ENCODE measurements at regions not wholly inside any gene's neighbourhood (a gene's known extent, or its start where the extent isn't known, plus 50 kb on each side); places are given as distances from the start of the nearest gene placed in this dataset.

DNA sequence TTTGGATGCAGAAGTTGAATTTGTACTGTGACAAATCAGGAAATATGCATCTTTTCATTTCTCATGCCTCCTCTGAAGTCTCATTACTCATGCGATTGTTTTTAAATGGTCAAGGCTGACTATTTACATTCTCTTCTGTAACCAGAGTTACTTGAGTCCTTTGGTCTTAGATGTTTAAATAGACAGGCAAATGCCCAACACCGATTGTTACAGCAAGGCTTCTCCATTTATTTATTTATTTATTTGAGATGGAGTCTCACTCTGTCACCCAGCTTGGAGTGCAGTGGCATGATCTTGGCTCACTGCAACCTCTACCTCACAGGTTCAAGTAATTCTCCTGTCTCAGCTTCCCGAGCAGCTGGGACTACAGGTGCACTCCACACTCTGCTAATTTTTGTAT, 72.7 kb upstream of the SLC28A3 start:
- Mint-ChIP-seq H3K27ac (no peak overlapping the region), H3K27me3 (ENCODE audit: low read depth in 2 of 2) (peaks cover 0 to 4% of the 10 kb centered on the region in 2 donors), H3K36me3 (no peaks in the 10 kb centered on the region), H3K9me3 (no peaks in the 10 kb centered on the region), H3K4me3 (no peak overlapping the region), H3K4me1 (no peaks in the 10 kb centered on the region)
- WGBS (ENCODE audit: insufficient coverage) = 89% methylated on average over 2 of the region's 3 CpGs
- Histone ChIP-seq H3K27ac (ENCODE audit: low read length) (no peak overlapping the region), H3K9me3 (ENCODE audit: control insufficient read depth, insufficient read depth, low read length) (no peaks in the 10 kb centered on the region), H3K27me3 (ENCODE audit: control insufficient read depth, insufficient read depth, low read length) (no peaks in the 10 kb centered on the region), H3K4me3 (ENCODE audit: low read length) (no peak overlapping the region), H3K4me1 (ENCODE audit: control insufficient read depth, insufficient read depth, low read length) (no peaks in the 10 kb centered on the region), H3K36me3 (ENCODE audit: control insufficient read depth, insufficient read depth, low read length) (no peaks in the 10 kb centered on the region)
- DNase-seq (no peak), ATAC-seq (no peak)
- TF ChIP-seq CTCF (IDR thresholded peaks at IDR 0.05) = no peak
- intact Hi-C loops (cut with micrococcal nuclease) = no loop called here

DNA sequence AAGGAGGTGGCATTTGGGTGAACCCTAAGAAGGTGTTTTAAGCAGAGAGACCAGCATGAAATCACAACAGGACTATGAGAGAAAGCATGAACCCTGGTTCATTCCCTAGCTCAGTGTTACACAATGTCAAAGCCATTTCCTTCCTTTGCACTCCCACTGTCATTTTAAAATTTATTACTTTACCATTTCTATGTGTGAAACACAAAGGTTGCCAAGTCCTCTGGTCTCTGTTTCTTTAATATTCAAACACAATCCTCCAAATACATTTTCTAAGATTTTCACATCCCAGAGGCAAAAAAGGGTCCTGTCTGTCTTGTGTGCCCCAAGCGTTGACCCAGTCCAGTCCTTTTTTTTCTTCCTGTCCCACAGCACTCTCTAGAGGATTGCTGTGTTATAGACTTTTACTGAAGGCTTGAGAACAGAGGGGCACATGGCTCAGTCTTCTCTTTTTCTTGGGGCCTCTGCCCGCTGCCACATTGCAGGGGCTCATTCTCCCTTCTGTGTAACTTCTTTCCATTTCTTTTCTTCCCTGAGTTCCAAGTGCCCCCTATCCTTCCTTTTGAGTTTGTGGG, 78.6 kb upstream of the SLC28A3 start:
- Mint-ChIP-seq H3K27ac (peak overlapping the region in 1 of 2 donors; percentile 59), H3K4me1 (peaks cover 9 to 17% of the 10 kb centered on the region in 2 donors), H3K36me3 (no peaks in the 10 kb centered on the region), H3K4me3 (no peak overlapping the region), H3K27me3 (ENCODE audit: low read depth in 2 of 2) (peaks cover 0 to 4% of the 10 kb centered on the region in 2 donors), H3K9me3 (no peaks in the 10 kb centered on the region)
- intact Hi-C loops (cut with micrococcal nuclease) = loop anchor here (5.0 kb wide), 1 partner anchor 482 kb away; no protein-coding TSS in a partner anchor
- no peak overlapping the region for H3K27ac ChIP-seq (ENCODE audit: low read length)
- no peak overlapping the region for H3K4me3 ChIP-seq (ENCODE audit: low read length)
- no peaks in the 10 kb centered on the region for H3K36me3 ChIP-seq (ENCODE audit: control insufficient read depth, insufficient read depth, low read length)
- H3K27me3 ChIP-seq (ENCODE audit: control insufficient read depth, insufficient read depth, low read length) = no peaks in the 10 kb centered on the region
- H3K9me3 ChIP-seq (ENCODE audit: control insufficient read depth, insufficient read depth, low read length) = no peaks in the 10 kb centered on the region
- 25% methylated on average over 2 of the region's 2 CpGs for WGBS (ENCODE audit: insufficient coverage)
- ATAC-seq (peak in 2 of 3 donors; percentile 48 to 65), DNase-seq (no peak)
- peak; percentile 28 for TF ChIP-seq CTCF (IDR thresholded peaks at IDR 0.05)
- peaks cover 4% of the 10 kb centered on the region for H3K4me1 ChIP-seq (ENCODE audit: control insufficient read depth, insufficient read depth, low read length)

- Mint-ChIP-seq H3K27ac (no peak overlapping the region), H3K27me3 (ENCODE audit: low read depth in 2 of 2) (no peaks in the 10 kb centered on the region), H3K4me1 (peaks cover 0 to under 1% of the 10 kb centered on the region in 2 donors), H3K36me3 (no peaks in the 10 kb centered on the region), H3K4me3 (no peak overlapping the region), H3K9me3 (no peaks in the 10 kb centered on the region)
- 96% methylated on average over 2 of the region's 2 CpGs for WGBS (ENCODE audit: insufficient coverage)
- Histone ChIP-seq H3K27ac (ENCODE audit: low read length) (no peak overlapping the region), H3K27me3 (ENCODE audit: control insufficient read depth, insufficient read depth, low read length) (no peaks in the 10 kb centered on the region), H3K36me3 (ENCODE audit: control insufficient read depth, insufficient read depth, low read length) (no peaks in the 10 kb centered on the region), H3K4me1 (ENCODE audit: control insufficient read depth, insufficient read depth, low read length) (no peaks in the 10 kb centered on the region), H3K4me3 (ENCODE audit: low read length) (no peak overlapping the region), H3K9me3 (ENCODE audit: control insufficient read depth, insufficient read depth, low read length) (no peaks in the 10 kb centered on the region)
- no peak for DNase-seq
- no peak for TF ChIP-seq CTCF (IDR thresholded peaks at IDR 0.05)
- no peak for ATAC-seq
- intact Hi-C loops (cut with micrococcal nuclease) = no loop called here
Measured at GRCh38 chr9:84424931-84425330, 84.4 kb upstream of the SLC28A3 start.

- Mint-ChIP-seq H3K4me1 (no peaks in the 10 kb centered on the region), H3K36me3 (no peaks in the 10 kb centered on the region), H3K9me3 (no peaks in the 10 kb centered on the region), H3K4me3 (no peak overlapping the region), H3K27me3 (ENCODE audit: low read depth in 2 of 2) (no peaks in the 10 kb centered on the region), H3K27ac (no peak overlapping the region)
- Histone ChIP-seq H3K4me3 (ENCODE audit: low read length) (no peak overlapping the region), H3K36me3 (ENCODE audit: control insufficient read depth, insufficient read depth, low read length) (no peaks in the 10 kb centered on the region), H3K27ac (ENCODE audit: low read length) (no peak overlapping the region), H3K27me3 (ENCODE audit: control insufficient read depth, insufficient read depth, low read length) (no peaks in the 10 kb centered on the region), H3K4me1 (ENCODE audit: control insufficient read depth, insufficient read depth, low read length) (no peaks in the 10 kb centered on the region), H3K9me3 (ENCODE audit: control insufficient read depth, insufficient read depth, low read length) (no peaks in the 10 kb centered on the region)
- ATAC-seq (no peak), DNase-seq (no peak)
- no peak for TF ChIP-seq CTCF (IDR thresholded peaks at IDR 0.05)
- WGBS (ENCODE audit: insufficient coverage) = 67% methylated on average over 1 of the region's 1 CpG
- intact Hi-C loops (cut with micrococcal nuclease) = no loop called here
Measured at GRCh38 chr9:84432746-84433145, 92.2 kb upstream of the SLC28A3 start.

Data from natural killer cell (primary cell).